Embryonic facial prominence (tissue), 1 donor: ENCODE measurements at regions not wholly inside any gene's neighbourhood (a gene's known extent, or its start where the extent isn't known, plus 50 kb on each side); places are given as distances from the start of the nearest gene placed in this dataset.
"Not testable (repeated sequence)": the region's sequence is repeated elsewhere in the genome, so short reads cannot be mapped to it uniquely, and the experiment has no call there.

Experiments
- DNase-seq: peaks from one replicate; pipeline ENCODE4 v3.0.0-alpha.2; 2016; ENCODE audit errors: extremely low spot score

DNA sequence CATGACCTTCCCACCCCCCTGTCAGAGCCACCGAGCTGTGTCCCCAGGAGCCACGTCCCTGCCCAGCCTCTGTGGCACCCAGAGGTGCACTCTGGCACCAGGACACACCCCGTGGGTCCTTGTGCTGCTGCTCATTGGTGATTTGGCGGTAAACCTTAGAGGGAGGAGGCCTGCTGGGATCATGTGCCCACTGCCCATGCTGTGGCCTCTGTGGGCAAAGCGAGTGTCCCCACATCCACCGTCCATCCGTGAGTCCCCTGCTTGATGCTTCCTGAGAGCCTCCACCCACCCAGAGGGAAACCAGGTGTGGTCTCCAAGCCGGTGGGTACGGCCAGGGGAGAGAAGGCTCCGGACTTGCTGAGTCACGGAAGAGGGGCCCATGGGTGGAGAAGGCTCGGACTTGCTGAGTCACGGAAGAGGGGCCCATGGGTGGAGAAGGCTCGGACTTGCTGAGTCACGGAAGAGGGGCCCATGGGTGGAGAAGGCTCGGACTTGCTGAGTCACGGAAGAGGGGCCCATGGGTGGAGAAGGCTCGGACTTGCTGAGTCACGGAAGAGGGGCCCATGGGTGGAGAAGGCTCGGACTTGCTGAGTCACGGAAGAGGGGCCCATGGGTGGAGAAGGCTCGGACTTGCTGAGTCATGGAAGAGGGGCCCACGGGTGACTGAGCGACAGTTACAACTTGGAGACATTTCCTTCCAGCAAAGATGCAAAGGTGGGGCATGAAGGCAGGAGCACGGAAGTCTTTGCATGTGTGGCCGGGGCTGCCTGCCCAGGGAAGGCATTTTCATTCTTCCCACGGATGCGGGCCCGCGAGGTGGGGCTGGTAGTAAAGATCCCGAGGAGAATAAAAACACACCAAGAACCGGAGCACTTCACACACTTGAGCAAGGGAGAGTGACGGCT lies 49.6 kb upstream of the ZNF469 start:
- DNase-seq = not testable (repeated sequence)
